ENCODE measurements at regions not wholly inside any gene's neighbourhood (a gene's known extent, or its start where the extent isn't known, plus 50 kb on each side); places are given as distances from the start of the nearest gene placed in this dataset.

- intact Hi-C loops (cut with DNase I) = loop anchor here in 1 of 2 donors (2.0 to 5.0 kb wide), 3 partner anchors 35 to 319 kb away; no protein-coding TSS in a partner anchor
- H3K9me3 ChIP-seq = no peaks in the 10 kb centered on the region
These were observed 146.8 kb downstream of the SH3BGRL2 start for GRCh38 chr6:79777713-79778579.

GRCh38 chr6:79776076-79776475, 144.9 kb downstream of the SH3BGRL2 start:
- intact Hi-C loops (cut with DNase I) = loop anchor here in 1 of 2 donors (5.0 kb wide), 2 partner anchors 96 to 321 kb away; no protein-coding TSS in a partner anchor
- H3K36me3 ChIP-seq (ENCODE audit: insufficient read depth in 1 of 2, low read depth in 1 of 2) = no peaks in the 10 kb centered on the region
- ATAC-seq (no peak), DNase-seq (no peak)
- no peaks in the 10 kb centered on the region for H3K4me1 ChIP-seq
- WGBS, 3 donors = 25 to 58% (median 35%) methylated on average over 2 of the region's 2 CpGs
- no peak overlapping the region for H3K27ac ChIP-seq
- no peak for TF ChIP-seq CTCF (IDR thresholded peaks at IDR 0.05)
- no peak overlapping the region for H3K4me3 ChIP-seq
- no peaks in the 10 kb centered on the region for H3K27me3 ChIP-seq (ENCODE audit: insufficient read depth in 3 of 3, low read length in 2 of 3)
- no peaks in the 10 kb centered on the region for H3K9me3 ChIP-seq

More at GRCh38 chr6:79777713-79778579, 146.8 kb downstream of the SH3BGRL2 start:
- Histone ChIP-seq H3K27me3 (ENCODE audit: insufficient read depth in 3 of 3, low read length in 2 of 3) (no peaks in the 10 kb centered on the region), H3K36me3 (ENCODE audit: insufficient read depth in 1 of 2, low read depth in 1 of 2) (no peaks in the 10 kb centered on the region), H3K4me3 (peak overlapping the region; percentile 47), H3K4me1 (no peaks in the 10 kb centered on the region), H3K27ac (no peak overlapping the region)
- TF ChIP-seq CTCF (IDR thresholded peaks at IDR 0.05) = peak; percentile 96
- peak; percentile 76 to 83 for DNase-seq
- peak; percentile 70 to 96 (median 90) for ATAC-seq
- WGBS, 3 donors = 20 to 21% (median 21%) methylated on average over 34 of the region's 34 CpGs

- no peaks in the 10 kb centered on the region for H3K4me1 ChIP-seq
- no peaks in the 10 kb centered on the region for H3K27me3 ChIP-seq (ENCODE audit: insufficient read depth in 3 of 3, low read length in 2 of 3)
- ATAC-seq (no peak), DNase-seq (no peak)
- no peaks in the 10 kb centered on the region for H3K9me3 ChIP-seq
- H3K36me3 ChIP-seq (ENCODE audit: insufficient read depth in 1 of 2, low read depth in 1 of 2) = no peaks in the 10 kb centered on the region
- 83 to 89% (median 86%) methylated on average over 3 of the region's 3 CpGs for WGBS, 3 donors
- TF ChIP-seq CTCF (IDR thresholded peaks at IDR 0.05) = no peak
- H3K4me3 ChIP-seq = no peak overlapping the region
- no peak overlapping the region for H3K27ac ChIP-seq
- intact Hi-C loops (cut with DNase I) = loop anchor here in 1 of 2 donors (5.0 kb wide), 2 partner anchors 97 to 322 kb away; no protein-coding TSS in a partner anchor
These were observed 144.1 kb downstream of the SH3BGRL2 start for GRCh38 chr6:79775222-79775621.

GRCh38 chr6:79764747-79765146, 133.6 kb downstream of the SH3BGRL2 start:
- no peaks in the 10 kb centered on the region for H3K36me3 ChIP-seq (ENCODE audit: insufficient read depth in 1 of 2, low read depth in 1 of 2)
- WGBS, 3 donors = 60 to 72% (median 70%) methylated on average over 8 of the region's 8 CpGs
- no peak overlapping the region for H3K4me3 ChIP-seq
- peaks cover 0 to 3% (median 0%) of the 10 kb centered on the region in 3 donors for H3K27me3 ChIP-seq (ENCODE audit: insufficient read depth in 3 of 3, low read length in 2 of 3)
- no peak overlapping the region for H3K27ac ChIP-seq
- H3K4me1 ChIP-seq = no peaks in the 10 kb centered on the region
- intact Hi-C loops (cut with DNase I) = no loop called here
- peaks cover 4% of the 10 kb centered on the region for H3K9me3 ChIP-seq
- ATAC-seq = no peak
- DNase-seq = no peak
- no peak for TF ChIP-seq CTCF (IDR thresholded peaks at IDR 0.05)

Data from psoas muscle (tissue), 7 donors.